Mucosa of descending colon (tissue), 3 donors: ENCODE measurements at regions not wholly inside any gene's neighbourhood (a gene's known extent, or its start where the extent isn't known, plus 50 kb on each side); places are given as distances from the start of the nearest gene placed in this dataset.
"Not testable (repeated sequence)": the region's sequence is repeated elsewhere in the genome, so short reads cannot be mapped to it uniquely, and the experiment has no call there.

Experiments used
- ATAC-seq: fragments of 200-7000 bp; cut with Tn5 transposase; one replicate; pipeline ENCODE4 v1.9.1; 2020; ENCODE audit warnings: mild to moderate bottlenecking, moderate library complexity
- DNase-seq, 3 donors: peaks; one replicate each; pipeline ENCODE4 v3.0.0-alpha.2; 2020
- H3K36me3 ChIP-seq: fragments of 200-600 bp; one replicate; pipeline ENCODE4 v1.8.0; 2021; ENCODE audit warnings: low read depth, mild to moderate bottlenecking
- H3K4me1 ChIP-seq: fragments of 200-600 bp; one replicate; pipeline ENCODE4 v1.8.0; 2021; ENCODE audit warnings: low read depth, mild to moderate bottlenecking
- H3K4me3 ChIP-seq: fragments of 200-600 bp; one replicate; pipeline ENCODE4 v1.8.0; 2021; ENCODE audit warnings: mild to moderate bottlenecking
- H3K9me3 ChIP-seq: fragments of 200-600 bp; one replicate; pipeline ENCODE4 v1.8.0; 2021; ENCODE audit warnings: mild to moderate bottlenecking
- CTCF ChIP-seq: fragments of 200-600 bp; IDR thresholded peaks from one replicate; pipeline ENCODE4 v1.8.0; 2022; ENCODE audit warnings: antibody characterized with exemption, mild to moderate bottlenecking
- intact Hi-C, 2 donors: fragments of 100-400 bp; cut with DNase I in 1 of 2; cut with micrococcal nuclease in 1 of 2; formaldehyde crosslinking; loops; one replicate each; pipeline versions ENCODE4 v1.11.0 to v1.11.1; 2022; cut with DNase I, micrococcal nuclease
- donor health status: DM: no; HTN: no; CAD: no; lungs with moderate emphysema.
- donor health status: DM: no; HTN: no; CAD: no.
- donor health status: DM: no; HTN: yes; CAD: no.

DNA sequence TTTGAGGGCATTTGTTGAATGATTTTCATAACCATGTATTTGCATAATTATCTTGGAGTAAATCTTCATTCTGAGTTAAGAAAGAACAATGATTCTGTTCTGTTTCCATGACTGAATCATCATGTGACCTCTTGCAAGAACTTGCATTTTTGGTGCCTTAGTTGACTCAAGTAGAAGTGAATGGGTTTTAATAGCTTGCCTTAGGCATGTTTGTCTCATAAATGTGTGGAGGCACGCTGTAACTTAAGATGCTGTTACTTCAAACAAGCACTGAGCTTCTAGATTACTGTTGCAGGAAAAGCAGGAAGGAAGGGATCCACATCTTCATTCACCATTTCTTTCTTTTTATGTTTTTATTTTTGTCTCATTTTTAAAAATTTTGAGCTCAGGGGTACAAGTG lies 875.8 kb downstream of the PRIM2 start:
- H3K9me3 ChIP-seq, result peaks cover 12% of the 10 kb centered on the region
- intact Hi-C loops, DNase-seq, H3K4me1 ChIP-seq, H3K4me3 ChIP-seq, H3K36me3 ChIP-seq, ATAC-seq: not testable (repeated sequence)

- ATAC-seq (no peak), DNase-seq (no peak)
- Histone ChIP-seq H3K36me3 (no peaks in the 10 kb centered on the region), H3K9me3 (peaks cover 17% of the 10 kb centered on the region), H3K4me1 (no peaks in the 10 kb centered on the region), H3K4me3 (no peak overlapping the region)
- no peak for TF ChIP-seq CTCF
- intact Hi-C loops, result no loop called here
These were observed 880.9 kb downstream of the PRIM2 start for GRCh38 chr6:58198301-58198700.

GRCh38 chr6:58237124-58237523 lies 919.7 kb downstream of the PRIM2 start:
- peaks cover 40% of the 10 kb centered on the region for H3K9me3 ChIP-seq
- H3K4me3 ChIP-seq, intact Hi-C loops, ATAC-seq, DNase-seq, H3K4me1 ChIP-seq, H3K36me3 ChIP-seq: not testable (repeated sequence)

GRCh38 chr6:58238421-58238820 lies 921.0 kb downstream of the PRIM2 start:
- H3K9me3 ChIP-seq, result peaks cover 40% of the 10 kb centered on the region
- H3K4me1 ChIP-seq, H3K4me3 ChIP-seq, intact Hi-C loops, H3K36me3 ChIP-seq, ATAC-seq, DNase-seq: not testable (repeated sequence)

DNA sequence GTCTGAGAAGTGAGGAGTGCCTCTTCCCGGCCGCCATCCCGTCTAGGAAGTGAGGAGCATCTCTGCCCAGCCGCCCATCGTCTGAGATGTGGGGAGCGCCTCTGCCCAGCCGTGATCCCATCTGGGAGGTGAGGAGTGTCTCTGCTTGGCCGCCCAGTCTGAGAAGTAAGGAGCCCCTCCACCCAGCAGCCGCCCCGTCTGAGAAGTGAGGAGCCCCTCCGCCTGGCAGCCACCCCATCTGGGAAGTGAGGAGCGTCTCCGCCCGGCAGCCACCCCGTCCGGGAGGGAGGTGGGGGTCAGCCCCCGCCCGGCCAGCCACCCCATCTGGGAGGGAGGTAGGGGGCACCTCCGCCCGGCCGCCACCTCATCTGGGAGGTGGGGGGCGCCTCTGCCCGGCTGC lies 940.2 kb downstream of the PRIM2 start:
- not testable (repeated sequence) for H3K36me3 ChIP-seq

GRCh38 chr6:58290177-58290576 lies 972.7 kb downstream of the PRIM2 start:
- Histone ChIP-seq H3K9me3 (peaks cover 27% of the 10 kb centered on the region), H3K4me3 (no peak overlapping the region), H3K4me1 (no peaks in the 10 kb centered on the region), H3K36me3 (no peaks in the 10 kb centered on the region)
- ATAC-seq, result no peak
- no peak for TF ChIP-seq CTCF
- DNase-seq, result no peak
- intact Hi-C loops, result no loop called here

More for the DNA sequence above, 940.2 kb downstream of the PRIM2 start:
- H3K4me3 ChIP-seq, ATAC-seq, H3K4me1 ChIP-seq, intact Hi-C loops: not testable (repeated sequence)
- DNase-seq, result peak in 1 of 3 donors; percentile 29
- H3K9me3 ChIP-seq, result peaks cover 49% of the 10 kb centered on the region

DNA sequence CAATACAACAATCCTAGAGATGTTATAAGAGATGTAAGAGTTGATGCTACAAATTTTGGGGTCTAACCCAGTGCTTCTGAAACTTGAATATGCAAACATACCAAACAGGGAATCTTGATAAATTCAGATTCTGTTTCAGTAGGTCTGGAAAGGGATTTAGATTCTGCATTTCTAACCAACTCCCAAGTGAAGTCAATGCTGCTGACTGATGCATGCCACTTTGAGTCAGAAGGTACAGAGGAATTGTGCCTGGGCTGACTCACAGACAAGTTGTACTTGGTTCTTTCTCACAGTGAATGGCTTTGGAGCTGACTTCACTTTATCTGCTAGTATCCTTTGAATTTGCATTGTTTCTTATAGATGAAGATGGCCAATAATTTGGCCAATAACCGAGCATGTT lies 973.9 kb downstream of the PRIM2 start:
- H3K4me1 ChIP-seq, H3K36me3 ChIP-seq, intact Hi-C loops, DNase-seq, H3K4me3 ChIP-seq, ATAC-seq: not testable (repeated sequence)
- H3K9me3 ChIP-seq, result peaks cover 25% of the 10 kb centered on the region

DNA sequence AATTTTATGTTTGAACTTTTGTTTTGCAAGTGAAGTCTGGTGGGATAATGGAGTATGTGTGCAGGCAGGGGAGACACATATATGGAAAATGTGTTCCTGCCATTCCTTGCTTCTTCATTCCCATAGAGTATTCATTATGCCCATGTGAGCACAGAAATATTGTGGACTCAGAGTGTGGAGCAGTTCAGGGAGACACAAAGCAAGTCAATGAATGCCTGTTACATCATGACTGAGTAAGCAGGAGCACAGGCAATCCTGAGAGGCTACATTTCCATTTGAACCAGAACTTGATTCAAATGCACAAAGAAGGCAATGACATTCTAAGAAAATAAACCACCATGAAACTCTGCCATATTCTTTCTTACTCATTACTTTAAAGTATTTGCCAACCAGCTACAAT lies 990.5 kb downstream of the PRIM2 start:
- H3K9me3 ChIP-seq, H3K4me1 ChIP-seq, H3K4me3 ChIP-seq, DNase-seq, intact Hi-C loops, ATAC-seq, H3K36me3 ChIP-seq: not testable (repeated sequence)

DNA sequence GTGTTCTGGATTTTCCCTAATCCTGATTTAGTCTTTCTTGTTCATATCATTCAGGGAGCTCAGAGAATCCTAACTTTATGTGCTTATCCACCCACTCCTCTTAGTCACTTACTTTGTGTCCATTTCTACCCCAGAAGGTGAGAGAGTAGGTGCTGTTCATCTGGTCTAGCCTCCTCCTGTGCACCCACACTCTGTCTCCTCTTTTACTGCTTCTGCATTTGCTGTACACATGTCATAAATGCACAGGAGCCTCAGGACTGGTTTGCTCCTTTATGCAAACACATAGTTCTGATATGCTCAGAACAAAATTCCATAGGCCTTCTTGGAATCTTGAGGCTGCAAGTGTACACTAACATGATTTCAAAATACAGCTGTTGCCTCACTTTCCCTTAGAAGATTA lies 1014.7 kb downstream of the PRIM2 start:
- H3K4me3 ChIP-seq, DNase-seq, intact Hi-C loops, H3K36me3 ChIP-seq, H3K4me1 ChIP-seq, ATAC-seq: not testable (repeated sequence)
- H3K9me3 ChIP-seq, result peaks cover 35% of the 10 kb centered on the region

DNA sequence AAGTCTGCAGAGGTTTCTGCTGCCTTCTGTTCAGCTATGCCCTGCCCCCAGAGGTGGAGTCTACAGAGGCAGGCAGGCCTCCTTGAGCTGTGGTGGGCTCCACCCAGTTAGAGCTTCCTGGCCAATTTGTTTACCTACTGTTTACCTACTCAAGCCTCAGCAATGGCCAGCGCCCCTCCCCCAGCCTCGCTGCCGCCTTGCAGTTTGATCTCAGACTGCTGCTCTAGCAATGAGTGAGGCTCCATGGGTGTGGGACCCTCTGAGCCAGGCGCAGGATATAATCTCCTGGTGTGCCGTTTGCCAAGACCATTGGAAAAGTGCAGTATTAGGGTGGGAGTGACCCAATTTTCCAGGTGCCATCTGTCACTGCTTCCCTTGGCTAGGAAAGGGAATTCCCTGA lies 1024.9 kb downstream of the PRIM2 start:
- H3K4me3 ChIP-seq, intact Hi-C loops, H3K36me3 ChIP-seq, H3K4me1 ChIP-seq, ATAC-seq: not testable (repeated sequence)
- peaks cover 23% of the 10 kb centered on the region for H3K9me3 ChIP-seq
- DNase-seq, result peak in 2 of 3 donors; percentile 14

GRCh38 chr6:58347534-58347933 lies 1030.1 kb downstream of the PRIM2 start:
- peaks cover 18% of the 10 kb centered on the region for H3K9me3 ChIP-seq
- intact Hi-C loops, H3K4me3 ChIP-seq, H3K36me3 ChIP-seq, ATAC-seq, H3K4me1 ChIP-seq, DNase-seq: not testable (repeated sequence)

GRCh38 chr6:58351619-58352018 lies 1034.2 kb downstream of the PRIM2 start:
- intact Hi-C loops, DNase-seq, H3K4me1 ChIP-seq, H3K4me3 ChIP-seq, H3K36me3 ChIP-seq, ATAC-seq: not testable (repeated sequence)
- H3K9me3 ChIP-seq, result peaks cover 27% of the 10 kb centered on the region

- DNase-seq, H3K36me3 ChIP-seq, intact Hi-C loops, H3K4me3 ChIP-seq, ATAC-seq, H3K4me1 ChIP-seq: not testable (repeated sequence)
- H3K9me3 ChIP-seq, result peaks cover 13% of the 10 kb centered on the region
These were observed 1041.0 kb downstream of the PRIM2 start for GRCh38 chr6:58358452-58358851.
